Aorta (tissue), 5 donors: ENCODE measurements at regions not wholly inside any gene's neighbourhood (a gene's known extent, or its start where the extent isn't known, plus 50 kb on each side); places are given as distances from the start of the nearest gene placed in this dataset.
"Not testable (repeated sequence)": the region's sequence is repeated elsewhere in the genome, so short reads cannot be mapped to it uniquely, and the experiment has no call there.

Experiments
- ATAC-seq: fragments of 200-7000 bp; cut with Tn5 transposase; one replicate; pipeline ENCODE4 v1.9.1; 2022; ENCODE audit warnings: moderate library complexity; ENCODE audit not compliant: low FRiP score
- DNase-seq, 2 donors: peaks; one replicate each; pipeline ENCODE4 v3.0.0-alpha.2; 2020
- H3K27ac ChIP-seq, 2 donors: one replicate each; pipeline ENCODE4 v1.5.1; 2013; ENCODE audit warnings: low read length in 2 of 2, mild to moderate bottlenecking in 2 of 2, moderate library complexity in 2 of 2, control low read depth in 1 of 2, inconsistent platforms in 1 of 2, low read depth in 1 of 2
- H3K27me3 ChIP-seq, 2 donors: one replicate each; pipeline ENCODE4 v1.6.1; 2013; ENCODE audit warnings: control low read depth in 1 of 2, low read length in 1 of 2, mild to moderate bottlenecking in 1 of 2, moderate library complexity in 1 of 2; ENCODE audit not compliant: insufficient read depth in 2 of 2, control insufficient read depth in 1 of 2
- H3K36me3 ChIP-seq, 2 donors: one replicate each; pipeline ENCODE4 v1.6.1; 2013; ENCODE audit warnings: control low read depth in 1 of 2, low read length in 1 of 2, mild to moderate bottlenecking in 1 of 2; ENCODE audit not compliant: insufficient read depth in 2 of 2, control insufficient read depth in 1 of 2
- H3K4me1 ChIP-seq, 2 donors: one replicate each; pipeline ENCODE4 v1.6.1; 2013; ENCODE audit warnings: low read length in 2 of 2, control low read depth in 1 of 2, mild to moderate bottlenecking in 1 of 2, moderate library complexity in 1 of 2; ENCODE audit not compliant: insufficient read depth in 2 of 2, control insufficient read depth in 1 of 2
- H3K4me3 ChIP-seq, 2 donors: one replicate each; pipeline ENCODE4 v1.5.1; 2013; ENCODE audit warnings: low read length in 2 of 2, control low read depth in 1 of 2, mild to moderate bottlenecking in 1 of 2
- H3K9me3 ChIP-seq: one replicate; pipeline ENCODE4 v1.6.1; 2013; ENCODE audit warnings: mild to moderate bottlenecking, low read length; ENCODE audit not compliant: control insufficient read depth
- WGBS, 2 donors: extraction: QIAGEN DNeasy Blood & Tissue Kit; methylation state at CpG; one replicate each; pipeline ENCODE4 v1.1.7; 2013; 5-methylcytosine and 5-hydroxymethylcytosine counted together
- intact Hi-C, 2 donors: fragments of 100-400 bp; cut with DNase I; formaldehyde crosslinking; loops; one replicate each; pipeline versions ENCODE4 v1.14.2 to v1.15.0; 2022
- donor health status: healthy with polysubstance abuse.
- donor health status: Bipolar disorder and iron deficiency.
- donor health status: DM: no; HTN: no; CAD: no.
- donor health status: DM: no; HTN: no; CAD: no.
- donor health status: DM: yes; HTN: yes; CAD: no.

- no peaks in the 10 kb centered on the region for H3K36me3 ChIP-seq
- H3K9me3 ChIP-seq: no peaks in the 10 kb centered on the region
- intact Hi-C loops: no loop called here
- no peaks in the 10 kb centered on the region for H3K4me1 ChIP-seq
- ATAC-seq (no peak), DNase-seq (no peak)
- H3K4me3 ChIP-seq: no peak overlapping the region
- H3K27ac ChIP-seq: no peak overlapping the region
- no peaks in the 10 kb centered on the region for H3K27me3 ChIP-seq
Observed at GRCh38 chr17:53219821-53220220, 602.9 kb upstream of the KIF2B start.

DNA sequence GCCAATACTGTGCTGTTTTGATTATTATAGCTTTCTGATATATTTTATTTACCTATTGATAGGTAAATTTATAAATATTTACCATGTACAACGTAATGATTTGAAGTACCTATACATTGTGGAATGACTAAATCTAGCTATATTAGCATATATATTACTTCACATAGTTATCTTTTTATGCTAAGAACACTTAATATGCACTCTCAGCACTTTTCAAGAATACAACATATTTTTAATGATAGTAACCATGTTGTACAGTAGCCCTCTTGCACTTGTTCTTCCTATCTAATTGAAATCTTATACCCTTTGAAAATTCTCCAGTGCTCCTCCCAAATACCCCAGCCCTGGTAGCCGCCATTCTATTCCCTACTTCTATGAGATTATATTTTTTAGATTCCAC, 604.0 kb upstream of the KIF2B start:
- Histone ChIP-seq H3K4me3 (no peak overlapping the region), H3K9me3 (no peaks in the 10 kb centered on the region), H3K27ac (no peak overlapping the region), H3K4me1 (no peaks in the 10 kb centered on the region), H3K36me3 (no peaks in the 10 kb centered on the region), H3K27me3 (no peaks in the 10 kb centered on the region)
- DNase-seq: no peak
- intact Hi-C loops: no loop called here
- no peak for ATAC-seq
- 90 to 93% methylated on average over 2 of the region's 2 CpGs for WGBS, 2 donors

- DNase-seq (no peak), ATAC-seq (no peak)
- intact Hi-C loops: no loop called here
- Histone ChIP-seq H3K4me3 (no peak overlapping the region), H3K27me3 (no peaks in the 10 kb centered on the region), H3K27ac (no peak overlapping the region), H3K36me3 (no peaks in the 10 kb centered on the region), H3K9me3 (no peaks in the 10 kb centered on the region), H3K4me1 (no peaks in the 10 kb centered on the region)
- 90% methylated on average over 3 of the region's 3 CpGs for WGBS, 2 donors
Observed at GRCh38 chr17:53217311-53217710, 605.4 kb upstream of the KIF2B start.

- ATAC-seq, H3K4me1 ChIP-seq, H3K4me3 ChIP-seq, H3K27me3 ChIP-seq, H3K27ac ChIP-seq, DNase-seq, H3K9me3 ChIP-seq, intact Hi-C loops, H3K36me3 ChIP-seq: not testable (repeated sequence)
- 90 to 92% methylated on average over 1 of the region's 1 CpG for WGBS, 2 donors
Observed at GRCh38 chr17:53208935-53209334, 613.8 kb upstream of the KIF2B start.

- DNase-seq (no peak), ATAC-seq (no peak)
- intact Hi-C loops: no loop called here
- Histone ChIP-seq H3K27me3 (no peaks in the 10 kb centered on the region), H3K27ac (no peak overlapping the region), H3K36me3 (no peaks in the 10 kb centered on the region), H3K4me1 (no peaks in the 10 kb centered on the region), H3K4me3 (no peak overlapping the region), H3K9me3 (no peaks in the 10 kb centered on the region)
- WGBS, 2 donors: 53 to 67% methylated on average over 1 of the region's 1 CpG
Observed at GRCh38 chr17:53193044-53193443, 629.7 kb upstream of the KIF2B start.

GRCh38 chr17:53191878-53192277, 630.8 kb upstream of the KIF2B start:
- no peak overlapping the region for H3K27ac ChIP-seq
- H3K9me3 ChIP-seq: no peaks in the 10 kb centered on the region
- intact Hi-C loops: no loop called here
- H3K36me3 ChIP-seq: no peaks in the 10 kb centered on the region
- ATAC-seq: no peak
- DNase-seq: no peak
- H3K27me3 ChIP-seq: no peaks in the 10 kb centered on the region
- H3K4me1 ChIP-seq: no peaks in the 10 kb centered on the region
- no peak overlapping the region for H3K4me3 ChIP-seq

DNA sequence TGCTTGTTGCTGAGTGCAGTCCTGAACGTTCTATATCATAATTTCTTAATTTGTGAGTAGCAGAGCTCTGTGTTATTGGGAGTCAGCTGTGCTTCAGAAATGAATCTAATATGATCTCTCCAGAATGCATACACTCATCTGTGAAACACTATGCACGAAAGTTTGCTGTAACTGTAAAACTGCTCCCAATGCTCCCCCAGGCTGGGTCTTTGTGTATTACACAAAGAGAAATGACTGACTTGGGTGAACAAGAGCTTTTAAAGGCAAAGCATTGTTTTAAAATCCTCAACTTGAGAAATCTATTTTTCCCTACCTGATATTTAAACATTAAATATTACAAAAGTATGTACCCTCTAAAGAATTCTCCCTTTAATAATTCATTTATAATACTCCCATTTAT, 636.7 kb upstream of the KIF2B start:
- Histone ChIP-seq H3K27me3 (no peaks in the 10 kb centered on the region), H3K9me3 (peaks cover 2% of the 10 kb centered on the region), H3K36me3 (no peaks in the 10 kb centered on the region), H3K4me3 (no peak overlapping the region), H3K27ac (no peak overlapping the region), H3K4me1 (no peaks in the 10 kb centered on the region)
- ATAC-seq: no peak
- 34 to 37% methylated on average over 2 of the region's 2 CpGs for WGBS, 2 donors
- no peak for DNase-seq
- intact Hi-C loops: no loop called here

- Histone ChIP-seq H3K9me3 (no peaks in the 10 kb centered on the region), H3K27ac (no peak overlapping the region), H3K36me3 (no peaks in the 10 kb centered on the region), H3K4me1 (no peaks in the 10 kb centered on the region), H3K27me3 (no peaks in the 10 kb centered on the region), H3K4me3 (no peak overlapping the region)
- ATAC-seq: no peak
- intact Hi-C loops: no loop called here
- no peak for DNase-seq
Observed at GRCh38 chr17:53176629-53177028, 646.1 kb upstream of the KIF2B start.

DNA sequence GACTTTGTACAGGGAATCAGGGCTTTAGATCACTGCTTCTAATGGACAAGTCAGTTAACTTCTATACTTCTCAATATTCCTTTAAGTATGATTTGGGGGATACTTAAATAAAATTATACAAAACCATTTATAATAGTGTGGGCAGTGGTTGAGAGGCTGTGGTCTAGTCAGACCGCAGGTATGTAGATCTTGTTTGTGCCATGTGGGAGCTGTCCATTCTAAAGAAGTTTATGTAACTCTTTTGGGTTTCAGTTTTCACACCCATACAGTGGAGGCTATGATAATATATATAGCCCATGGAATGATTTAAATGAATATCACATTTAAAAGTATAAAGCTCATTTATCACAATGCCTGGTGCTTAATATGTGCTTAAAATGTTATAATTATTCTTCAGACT, 654.3 kb upstream of the KIF2B start:
- DNase-seq (no peak), ATAC-seq (no peak)
- no peak overlapping the region for H3K27ac ChIP-seq
- intact Hi-C loops: no loop called here
- WGBS, 2 donors: 75 to 90% methylated on average over 1 of the region's 1 CpG
- no peaks in the 10 kb centered on the region for H3K27me3 ChIP-seq
- H3K36me3 ChIP-seq: no peaks in the 10 kb centered on the region
- no peaks in the 10 kb centered on the region for H3K4me1 ChIP-seq
- peaks cover 1% of the 10 kb centered on the region for H3K9me3 ChIP-seq
- H3K4me3 ChIP-seq: no peak overlapping the region

DNA sequence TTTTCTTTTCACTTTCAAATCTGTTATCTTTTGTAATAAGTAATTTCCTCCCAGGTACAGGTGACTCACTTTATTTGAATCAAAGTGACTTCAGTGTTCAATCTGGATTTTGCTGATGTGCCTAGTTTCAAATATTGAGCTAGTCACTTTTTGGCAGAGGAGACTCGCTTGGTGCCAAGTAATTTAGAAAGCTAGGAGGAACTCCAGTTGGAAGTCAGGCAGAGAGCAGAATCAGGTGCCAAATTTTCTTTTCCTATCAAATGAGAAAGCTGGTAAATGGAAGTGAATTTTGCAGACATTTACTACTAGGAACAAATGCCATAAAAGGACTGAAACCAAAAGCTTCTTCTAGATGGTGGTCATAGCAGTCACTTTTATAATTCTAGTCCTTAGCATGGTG, 656.0 kb upstream of the KIF2B start:
- no peak overlapping the region for H3K27ac ChIP-seq
- no peak for ATAC-seq
- no peaks in the 10 kb centered on the region for H3K36me3 ChIP-seq
- intact Hi-C loops: no loop called here
- no peaks in the 10 kb centered on the region for H3K27me3 ChIP-seq
- H3K4me3 ChIP-seq: no peak overlapping the region
- no peaks in the 10 kb centered on the region for H3K4me1 ChIP-seq
- WGBS, 2 donors: 10 to 14% methylated on average over 1 of the region's 1 CpG
- no peak for DNase-seq
- H3K9me3 ChIP-seq: peaks cover 1% of the 10 kb centered on the region
